Endothelial cell (in vitro differentiated cells): ENCODE measurements at regions not wholly inside any gene's neighbourhood (a gene's known extent, or its start where the extent isn't known, plus 50 kb on each side); places are given as distances from the start of the nearest gene placed in this dataset.
"Not testable (repeated sequence)": the region's sequence is repeated elsewhere in the genome, so short reads cannot be mapped to it uniquely, and the experiment has no call there.

ENCODE experiments used
- DNase-seq: peaks from one replicate; pipeline ENCODE4 v3.0.0; 2021; ENCODE audit warnings: low spot score
- H3K27ac Mint-ChIP-seq: one replicate; pipeline ENCODE4 v1.8.0; 2021; ENCODE audit warnings: mixed read lengths, inconsistent platforms; ENCODE audit not compliant: unreplicated experiment
- H3K27me3 Mint-ChIP-seq: one replicate; pipeline ENCODE4 v1.8.0; 2021; ENCODE audit warnings: mild to moderate bottlenecking, moderate library complexity, mixed read lengths, inconsistent platforms; ENCODE audit not compliant: unreplicated experiment
- H3K36me3 Mint-ChIP-seq: one replicate; pipeline ENCODE4 v1.8.0; 2021; ENCODE audit warnings: mild to moderate bottlenecking, low read depth, mixed read lengths, inconsistent platforms; ENCODE audit not compliant: unreplicated experiment
- H3K4me1 Mint-ChIP-seq: one replicate; pipeline ENCODE4 v1.8.0; 2021; ENCODE audit warnings: mild to moderate bottlenecking, mixed read lengths, inconsistent platforms; ENCODE audit not compliant: unreplicated experiment
- H3K4me3 Mint-ChIP-seq: one replicate; pipeline ENCODE4 v1.8.0; 2021; ENCODE audit warnings: mild to moderate bottlenecking, mixed read lengths, inconsistent platforms; ENCODE audit not compliant: unreplicated experiment
- H3K9me3 Mint-ChIP-seq: one replicate; pipeline ENCODE4 v1.8.0; 2021; ENCODE audit warnings: mixed read lengths, inconsistent platforms; ENCODE audit not compliant: unreplicated experiment
- TF ChIP-seq, protein P1 (sequence below): fragments of 200-600 bp; sonication (generic); IDR thresholded peaks from one replicate; pipeline ENCODE4 v1.5.0; 2021; ENCODE audit warnings: antibody characterized with exemption; ENCODE audit not compliant: unreplicated experiment

DNA sequence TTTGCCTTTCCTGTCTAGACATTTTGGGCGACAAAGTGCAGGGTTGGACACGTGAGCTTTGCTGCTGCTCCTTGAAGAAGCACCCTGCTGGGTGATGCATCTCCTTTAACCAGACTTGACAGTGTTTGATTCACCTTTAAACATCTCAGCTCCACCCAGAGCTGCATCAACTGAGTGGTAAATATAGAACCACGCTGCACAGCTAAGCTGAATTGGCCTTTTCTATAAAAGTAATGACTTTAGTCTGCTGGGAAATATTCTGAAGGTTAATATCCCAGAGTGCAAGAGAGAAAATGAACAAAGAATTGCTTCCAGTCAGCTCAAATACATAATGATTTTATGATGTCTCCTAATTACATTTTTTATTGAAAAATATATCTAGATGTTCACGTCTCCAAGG, 264.3 kb upstream of the ADCY2 start:
- Mint-ChIP-seq H3K27ac (no peak overlapping the region), H3K27me3 (peaks cover 2% of the 10 kb centered on the region)

DNA sequence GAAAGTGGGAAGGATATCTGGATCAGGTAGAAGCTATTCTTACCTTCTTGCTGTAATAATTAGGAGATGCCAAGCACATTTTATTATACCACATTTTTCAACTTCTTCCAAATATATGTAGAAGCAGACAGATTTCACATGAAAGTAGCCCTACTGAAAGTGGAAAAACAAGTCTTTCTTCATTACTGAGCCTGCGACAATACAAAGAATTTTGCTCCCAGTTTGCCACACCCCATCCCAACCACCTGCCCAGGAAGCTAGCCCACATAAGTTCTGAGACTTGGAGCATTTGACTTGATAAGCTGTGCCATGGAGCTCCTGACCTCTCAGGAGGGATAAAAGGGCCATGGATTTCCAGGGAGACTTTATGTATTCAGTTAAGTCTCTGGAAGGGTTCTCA, 249.1 kb upstream of the ADCY2 start:
- H3K9me3 Mint-ChIP-seq: no peaks in the 10 kb centered on the region
- no peak for DNase-seq
- H3K27me3 Mint-ChIP-seq: peaks cover 2% of the 10 kb centered on the region

More for the DNA sequence above, 264.3 kb upstream of the ADCY2 start:
- Mint-ChIP-seq H3K9me3 (no peaks in the 10 kb centered on the region), H3K4me1 (no peaks in the 10 kb centered on the region), H3K36me3 (no peaks in the 10 kb centered on the region), H3K4me3 (no peak overlapping the region)
- DNase-seq: no peak
- TF ChIP-seq, protein P1, sequence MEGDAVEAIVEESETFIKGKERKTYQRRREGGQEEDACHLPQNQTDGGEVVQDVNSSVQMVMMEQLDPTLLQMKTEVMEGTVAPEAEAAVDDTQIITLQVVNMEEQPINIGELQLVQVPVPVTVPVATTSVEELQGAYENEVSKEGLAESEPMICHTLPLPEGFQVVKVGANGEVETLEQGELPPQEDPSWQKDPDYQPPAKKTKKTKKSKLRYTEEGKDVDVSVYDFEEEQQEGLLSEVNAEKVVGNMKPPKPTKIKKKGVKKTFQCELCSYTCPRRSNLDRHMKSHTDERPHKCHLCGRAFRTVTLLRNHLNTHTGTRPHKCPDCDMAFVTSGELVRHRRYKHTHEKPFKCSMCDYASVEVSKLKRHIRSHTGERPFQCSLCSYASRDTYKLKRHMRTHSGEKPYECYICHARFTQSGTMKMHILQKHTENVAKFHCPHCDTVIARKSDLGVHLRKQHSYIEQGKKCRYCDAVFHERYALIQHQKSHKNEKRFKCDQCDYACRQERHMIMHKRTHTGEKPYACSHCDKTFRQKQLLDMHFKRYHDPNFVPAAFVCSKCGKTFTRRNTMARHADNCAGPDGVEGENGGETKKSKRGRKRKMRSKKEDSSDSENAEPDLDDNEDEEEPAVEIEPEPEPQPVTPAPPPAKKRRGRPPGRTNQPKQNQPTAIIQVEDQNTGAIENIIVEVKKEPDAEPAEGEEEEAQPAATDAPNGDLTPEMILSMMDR: no peak

DNA sequence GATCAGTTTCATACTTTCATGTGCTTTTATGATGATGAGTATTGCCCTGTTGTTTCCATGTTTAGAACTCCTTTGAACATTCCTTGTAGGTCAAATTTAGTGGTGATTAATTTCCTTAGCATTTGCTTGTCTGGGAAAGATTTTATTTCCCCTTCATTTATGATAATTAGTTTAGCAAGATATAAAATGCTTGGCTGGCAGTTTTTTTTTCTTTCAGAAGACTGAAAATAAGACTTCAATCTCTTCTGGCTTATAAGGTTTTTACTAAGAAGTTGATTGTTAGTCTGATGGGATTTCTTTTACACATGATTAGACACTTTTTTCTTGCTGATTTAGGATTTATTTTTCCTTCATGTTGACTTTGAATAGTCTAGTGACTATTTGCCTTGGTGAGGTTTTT, 238.9 kb upstream of the ADCY2 start:
- Mint-ChIP-seq H3K27me3 (no peaks in the 10 kb centered on the region), H3K27ac (no peak overlapping the region)

More for the DNA sequence above, 249.1 kb upstream of the ADCY2 start:
- no peaks in the 10 kb centered on the region for H3K36me3 Mint-ChIP-seq
- no peak overlapping the region for H3K27ac Mint-ChIP-seq
- no peaks in the 10 kb centered on the region for H3K4me1 Mint-ChIP-seq
- TF ChIP-seq, protein P1: no peak
- no peak overlapping the region for H3K4me3 Mint-ChIP-seq

DNA sequence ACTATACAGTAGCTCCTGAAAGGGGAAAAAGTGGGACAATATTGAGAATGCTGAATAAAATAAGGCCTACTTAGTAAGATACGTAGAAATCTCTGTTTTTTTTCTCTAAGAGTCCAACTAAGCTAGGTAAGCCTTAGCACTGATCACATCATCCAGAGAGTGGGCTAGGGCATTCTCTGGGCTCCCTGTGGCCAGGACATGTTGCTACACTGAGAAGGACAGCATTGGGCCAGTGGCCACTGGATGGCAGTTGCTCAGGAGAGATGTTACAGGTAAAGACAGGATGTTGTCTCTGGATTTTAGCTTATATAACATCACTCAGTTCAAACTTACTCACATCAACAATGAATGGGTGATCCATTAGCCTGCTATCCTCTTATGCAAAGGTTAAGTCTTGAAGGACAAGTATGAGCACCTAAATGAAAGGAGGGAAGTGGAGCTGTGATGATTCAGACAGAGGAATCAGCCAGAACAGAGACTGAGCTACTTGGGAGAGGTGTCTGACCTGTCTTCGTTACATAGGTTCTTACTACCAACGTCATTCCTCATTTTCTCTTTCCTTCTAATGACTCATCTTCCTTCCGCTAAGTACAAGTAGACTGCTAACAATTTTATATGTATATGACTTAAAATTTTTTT, 226.6 kb upstream of the ADCY2 start:
- H3K4me1 Mint-ChIP-seq: no peaks in the 10 kb centered on the region
- peaks cover 1% of the 10 kb centered on the region for H3K27me3 Mint-ChIP-seq
- no peak for DNase-seq
- H3K27ac Mint-ChIP-seq: no peak overlapping the region
- TF ChIP-seq, protein P1: no peak
- H3K9me3 Mint-ChIP-seq: peaks cover 3% of the 10 kb centered on the region
- H3K4me3 Mint-ChIP-seq: no peak overlapping the region
- H3K36me3 Mint-ChIP-seq: no peaks in the 10 kb centered on the region

More for the DNA sequence above, 238.9 kb upstream of the ADCY2 start:
- Mint-ChIP-seq H3K4me3 (no peak overlapping the region), H3K4me1 (no peaks in the 10 kb centered on the region), H3K9me3 (no peaks in the 10 kb centered on the region), H3K36me3 (peaks cover 5% of the 10 kb centered on the region)
- TF ChIP-seq, protein P1: no peak
- DNase-seq: no peak

DNA sequence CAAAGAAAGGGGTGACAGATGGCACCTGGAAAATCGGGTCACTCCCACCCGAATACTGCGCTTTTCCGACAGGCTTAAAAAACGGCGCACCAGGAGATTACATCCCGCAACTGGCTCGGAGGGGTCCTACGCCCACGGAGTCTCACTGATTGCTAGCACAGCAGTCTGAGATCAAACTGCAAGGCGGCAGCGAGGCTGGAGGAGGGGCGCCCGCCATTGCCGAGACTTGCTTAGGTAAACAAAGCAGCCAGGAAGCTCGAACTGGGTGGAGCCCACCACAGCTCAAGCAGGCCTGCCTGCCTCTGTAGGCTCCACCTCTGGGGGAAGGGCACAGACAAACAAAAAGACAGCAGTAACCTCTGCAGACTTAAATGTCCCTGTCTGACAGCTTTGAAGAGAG, 225.2 kb upstream of the ADCY2 start:
- not testable (repeated sequence) for H3K27me3 Mint-ChIP-seq, H3K4me1 Mint-ChIP-seq, DNase-seq, H3K4me3 Mint-ChIP-seq, H3K9me3 Mint-ChIP-seq, H3K27ac Mint-ChIP-seq, H3K36me3 Mint-ChIP-seq
